ENCODE measurements at regions not wholly inside any gene's neighbourhood (a gene's known extent, or its start where the extent isn't known, plus 50 kb on each side); places are given as distances from the start of the nearest gene placed in this dataset.

DNA sequence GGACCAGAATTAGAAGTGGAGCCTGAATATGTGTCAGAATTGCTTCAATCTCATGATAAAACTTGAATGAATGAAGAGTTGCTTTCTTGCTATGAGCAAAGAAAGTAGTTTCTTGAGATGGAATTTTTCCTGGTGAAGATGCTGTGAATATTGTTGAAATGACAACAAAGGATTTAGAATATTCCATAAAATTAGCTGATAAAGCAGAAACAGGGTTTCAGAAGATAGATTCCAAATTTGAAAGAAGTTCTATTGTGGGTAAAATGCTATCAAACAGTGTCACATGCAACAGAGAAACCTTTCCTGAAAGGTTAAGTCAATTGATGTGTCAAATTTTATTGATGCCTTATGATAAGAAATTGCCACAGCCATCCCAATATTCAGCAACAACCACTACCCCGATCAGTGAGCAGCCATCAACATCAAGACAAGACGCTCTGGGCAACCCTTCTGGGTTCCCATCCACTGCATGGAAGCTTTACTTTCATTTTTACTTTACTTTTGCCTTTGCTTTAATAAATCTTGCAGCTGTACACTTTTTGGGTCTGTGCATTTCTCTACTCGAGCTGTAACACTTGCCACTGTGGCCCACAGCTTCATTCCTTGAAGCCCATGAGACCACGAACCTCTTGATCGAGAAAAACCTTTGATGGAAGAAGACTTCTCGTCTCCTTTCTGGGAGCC is 104.0 kb upstream of the SSTR1 start:
- dilution Hi-C loops (cut with MboI; ENCODE audit: extremely low pct_ligation_motif_present, low sequenced_read_pairs) = no loop called here
- POLR2A ChIA-PET = no interaction called here

More for the DNA sequence above, 104.0 kb upstream of the SSTR1 start:
- intact Hi-C loops (cut with micrococcal nuclease) = no loop called here
- no peaks in the 10 kb centered on the region for H3K79me2 ChIP-seq (ENCODE audit: control insufficient read depth, insufficient read depth, low read length)
- TF ChIP-seq, protein P1, sequence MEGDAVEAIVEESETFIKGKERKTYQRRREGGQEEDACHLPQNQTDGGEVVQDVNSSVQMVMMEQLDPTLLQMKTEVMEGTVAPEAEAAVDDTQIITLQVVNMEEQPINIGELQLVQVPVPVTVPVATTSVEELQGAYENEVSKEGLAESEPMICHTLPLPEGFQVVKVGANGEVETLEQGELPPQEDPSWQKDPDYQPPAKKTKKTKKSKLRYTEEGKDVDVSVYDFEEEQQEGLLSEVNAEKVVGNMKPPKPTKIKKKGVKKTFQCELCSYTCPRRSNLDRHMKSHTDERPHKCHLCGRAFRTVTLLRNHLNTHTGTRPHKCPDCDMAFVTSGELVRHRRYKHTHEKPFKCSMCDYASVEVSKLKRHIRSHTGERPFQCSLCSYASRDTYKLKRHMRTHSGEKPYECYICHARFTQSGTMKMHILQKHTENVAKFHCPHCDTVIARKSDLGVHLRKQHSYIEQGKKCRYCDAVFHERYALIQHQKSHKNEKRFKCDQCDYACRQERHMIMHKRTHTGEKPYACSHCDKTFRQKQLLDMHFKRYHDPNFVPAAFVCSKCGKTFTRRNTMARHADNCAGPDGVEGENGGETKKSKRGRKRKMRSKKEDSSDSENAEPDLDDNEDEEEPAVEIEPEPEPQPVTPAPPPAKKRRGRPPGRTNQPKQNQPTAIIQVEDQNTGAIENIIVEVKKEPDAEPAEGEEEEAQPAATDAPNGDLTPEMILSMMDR (IDR thresholded peaks at IDR 0.05; ENCODE audit: extremely low read depth in 1 of 2, insufficient read depth in 1 of 2, low read depth in 1 of 2, low read length in 2 of 2) = no peak
- no peak for TF ChIP-seq MYC (IDR thresholded peaks at IDR 0.05; ENCODE audit: low read depth, low read length)
- no peak for TF ChIP-seq JUN (IDR thresholded peaks at IDR 0.05; ENCODE audit: borderline replicate concordance, insufficient read depth, insufficient read length, low read depth)
- TF ChIP-seq EZH2 (IDR thresholded peaks at IDR 0.05; ENCODE audit: borderline replicate concordance, low read depth, low read length, severe bottlenecking) = no peak
- TF ChIP-seq, protein P2, sequence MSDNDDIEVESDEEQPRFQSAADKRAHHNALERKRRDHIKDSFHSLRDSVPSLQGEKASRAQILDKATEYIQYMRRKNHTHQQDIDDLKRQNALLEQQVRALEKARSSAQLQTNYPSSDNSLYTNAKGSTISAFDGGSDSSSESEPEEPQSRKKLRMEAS (IDR thresholded peaks at IDR 0.05; ENCODE audit: insufficient read depth, insufficient read length) = no peak
- no peak for DNase-seq (ENCODE audit: low read depth, low spot score)
- no peaks in the 10 kb centered on the region for H4K20me1 ChIP-seq (replicated peaks; ENCODE audit: control insufficient read depth, extremely low read depth, insufficient read depth, low read length)
- CTCF ChIA-PET = no interaction called here
- BruUV-seq (replicated peaks) = no TSS peak
- no peak overlapping the region for H3K27ac ChIP-seq (ENCODE audit: insufficient read depth, low read depth, low read length)
- H3K9me1 ChIP-seq (replicated peaks; ENCODE audit: control insufficient read depth, extremely low read depth, insufficient read depth, low read length) = no peaks in the 10 kb centered on the region
- H3K36me3 ChIP-seq (ENCODE audit: control insufficient read depth in 2 of 2, extremely low read depth in 1 of 2, insufficient read depth in 2 of 2, low read length in 2 of 2) = no peaks in the 10 kb centered on the region
- no peaks in the 10 kb centered on the region for H3K4me1 ChIP-seq (ENCODE audit: control insufficient read depth, extremely low read depth, insufficient read depth, low read length)
- no peak for FAIRE-seq
- no peak overlapping the region for H3K4me2 ChIP-seq (ENCODE audit: insufficient read depth, low read length)
- H3K9me3 ChIP-seq (replicated peaks; ENCODE audit: control insufficient read depth, insufficient read depth, low read length) = no peaks in the 10 kb centered on the region
- no peak overlapping the region for H3K4me3 ChIP-seq (replicated peaks in 1 of 3; ENCODE audit: insufficient read depth in 1 of 3, low read depth in 1 of 3, low read length in 3 of 3)
- no peak overlapping the region for H3K9ac ChIP-seq (replicated peaks; ENCODE audit: extremely low read depth, insufficient read depth, low read length)
- no peak overlapping the region for H2AFZ ChIP-seq (ENCODE audit: low read depth, low read length)
- no peaks in the 10 kb centered on the region for H3K27me3 ChIP-seq (ENCODE audit: control insufficient read depth in 2 of 2, insufficient read depth in 2 of 2, low read length in 2 of 2)
